OCI-LY1 (cell line): ENCODE measurements at regions not wholly inside any gene's neighbourhood (a gene's known extent, or its start where the extent isn't known, plus 50 kb on each side); places are given as distances from the start of the nearest gene placed in this dataset.

ENCODE experiments used
- H2AFZ ChIP-seq: fragments of 200-600 bp; sonication (generic), shearing (Covaris generic); 2 replicates; pipeline ENCODE4 v1.6.0; 2014; ENCODE audit warnings: antibody characterized with exemption, mild to moderate bottlenecking, low read length
- H3F3A ChIP-seq: fragments of 200-600 bp; sonication (generic), shearing (Covaris generic); 2 replicates; pipeline ENCODE4 v1.6.0; 2014; ENCODE audit warnings: mild to moderate bottlenecking, antibody characterized with exemption, low read length, moderate library complexity; ENCODE audit not compliant: insufficient read depth
- H3K27ac ChIP-seq: fragments of 200-600 bp; sonication (generic); 2 replicates; pipeline ENCODE4 v1.5.1; 2014; ENCODE audit warnings: low read length, mixed run types, mild to moderate bottlenecking, low read depth; ENCODE audit not compliant: poor library complexity, severe bottlenecking
- H3K27me3 ChIP-seq: fragments of 200-600 bp; sonication (generic); 2 replicates; pipeline ENCODE4 v1.6.0; 2014; ENCODE audit warnings: antibody characterized with exemption, mild to moderate bottlenecking, low read length, moderate library complexity; ENCODE audit not compliant: insufficient read depth
- H3K36me3 ChIP-seq: fragments of 200-600 bp; sonication (generic); 2 replicates; pipeline ENCODE4 v1.6.1; 2014; ENCODE audit warnings: mild to moderate bottlenecking, antibody characterized with exemption, low read length, moderate library complexity, mixed read lengths; ENCODE audit not compliant: insufficient read depth
- H3K4me1 ChIP-seq: fragments of 200-600 bp; sonication (generic); 2 replicates; pipeline ENCODE4 v1.5.1; 2014; ENCODE audit warnings: mild to moderate bottlenecking, low read length, moderate library complexity; ENCODE audit not compliant: insufficient read depth, severe bottlenecking
- H3K4me2 ChIP-seq: fragments of 200-600 bp; sonication (generic), shearing (Covaris generic); 2 replicates; pipeline ENCODE4 v1.6.1; 2014; ENCODE audit warnings: low read length
- H3K4me3 ChIP-seq: fragments of 200-600 bp; sonication (generic); 2 replicates; pipeline ENCODE4 v1.5.1; 2014; ENCODE audit warnings: low read length, low read depth, mild to moderate bottlenecking, mixed read lengths; ENCODE audit not compliant: poor library complexity, severe bottlenecking
- H3K79me2 ChIP-seq: fragments of 200-600 bp; shearing (Covaris generic); 2 replicates; pipeline ENCODE4 v1.6.1; 2016; ENCODE audit warnings: mixed run types, low read length, mixed read lengths; ENCODE audit not compliant: insufficient read depth
- H3K9ac ChIP-seq: fragments of 200-600 bp; sonication (generic), shearing (Covaris generic); 2 replicates; pipeline ENCODE4 v1.6.1; 2014; ENCODE audit warnings: mild to moderate bottlenecking, low read length, mixed read lengths
- H3K9me2 ChIP-seq: fragments of 200-600 bp; sonication (generic), shearing (Covaris generic); 2 replicates; pipeline ENCODE4 v1.6.1; 2014; ENCODE audit warnings: low read depth, mild to moderate bottlenecking, low read length, mixed read lengths
- H3K9me3 ChIP-seq: fragments of 200-600 bp; shearing (Covaris generic); 2 replicates; pipeline ENCODE4 v1.6.1; 2014; ENCODE audit warnings: low read length, mixed read lengths
- H4K20me1 ChIP-seq: fragments of 200-600 bp; sonication (generic), shearing (Covaris generic); 2 replicates; pipeline ENCODE4 v1.6.0; 2016; ENCODE audit warnings: mild to moderate bottlenecking, low read length; ENCODE audit not compliant: insufficient read depth
- EZH2 ChIP-seq: fragments of 200-600 bp; sonication (generic), shearing (Covaris generic); IDR thresholded peaks from 2 replicates; pipeline ENCODE4 v1.8.0; 2017; ENCODE audit warnings: borderline replicate concordance, mixed run types, mild to moderate bottlenecking, antibody characterized with exemption, low read length, moderate library complexity, mixed read lengths
- TF ChIP-seq, protein P1 (sequence below): fragments of 200-600 bp; sonication (generic), shearing (Covaris generic); IDR thresholded peaks from 2 replicates; pipeline ENCODE4 v1.5.1; 2017; ENCODE audit warnings: mild to moderate bottlenecking, antibody characterized with exemption, low read length, moderate library complexity, mixed read lengths

DNA sequence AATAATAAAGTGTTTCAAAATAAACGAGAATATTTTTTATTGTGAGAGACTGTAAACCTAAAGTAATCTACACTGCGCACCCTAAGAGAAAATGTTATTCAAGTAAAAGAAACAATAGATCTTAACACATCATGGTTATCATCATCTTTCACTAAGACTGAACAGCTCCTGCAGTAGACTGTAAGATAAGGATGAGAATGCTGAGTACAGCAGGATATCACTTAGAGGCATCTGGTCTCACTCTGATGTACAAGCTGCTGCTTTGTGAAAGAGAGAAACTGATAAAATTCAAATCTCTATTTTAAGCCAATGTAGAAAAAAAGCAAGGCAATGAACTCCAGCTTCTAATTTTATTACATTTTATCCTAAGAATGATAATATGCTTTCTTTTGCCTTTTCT lies 261.7 kb upstream of the HTR2A start:
- Histone ChIP-seq H3K79me2 (no peaks in the 10 kb centered on the region), H3K27me3 (no peaks in the 10 kb centered on the region), H3K27ac (no peak overlapping the region), H3K4me2 (no peak overlapping the region), H3K9ac (no peak overlapping the region), H3K9me2 (no peaks in the 10 kb centered on the region), H3K36me3 (no peaks in the 10 kb centered on the region), H3K9me3 (no peaks in the 10 kb centered on the region), H2AFZ (no peak overlapping the region), H4K20me1 (no peaks in the 10 kb centered on the region), H3F3A (no peaks in the 10 kb centered on the region), H3K4me3 (no peak overlapping the region), H3K4me1 (no peaks in the 10 kb centered on the region)
- no peak for TF ChIP-seq EZH2
- TF ChIP-seq, protein P1, sequence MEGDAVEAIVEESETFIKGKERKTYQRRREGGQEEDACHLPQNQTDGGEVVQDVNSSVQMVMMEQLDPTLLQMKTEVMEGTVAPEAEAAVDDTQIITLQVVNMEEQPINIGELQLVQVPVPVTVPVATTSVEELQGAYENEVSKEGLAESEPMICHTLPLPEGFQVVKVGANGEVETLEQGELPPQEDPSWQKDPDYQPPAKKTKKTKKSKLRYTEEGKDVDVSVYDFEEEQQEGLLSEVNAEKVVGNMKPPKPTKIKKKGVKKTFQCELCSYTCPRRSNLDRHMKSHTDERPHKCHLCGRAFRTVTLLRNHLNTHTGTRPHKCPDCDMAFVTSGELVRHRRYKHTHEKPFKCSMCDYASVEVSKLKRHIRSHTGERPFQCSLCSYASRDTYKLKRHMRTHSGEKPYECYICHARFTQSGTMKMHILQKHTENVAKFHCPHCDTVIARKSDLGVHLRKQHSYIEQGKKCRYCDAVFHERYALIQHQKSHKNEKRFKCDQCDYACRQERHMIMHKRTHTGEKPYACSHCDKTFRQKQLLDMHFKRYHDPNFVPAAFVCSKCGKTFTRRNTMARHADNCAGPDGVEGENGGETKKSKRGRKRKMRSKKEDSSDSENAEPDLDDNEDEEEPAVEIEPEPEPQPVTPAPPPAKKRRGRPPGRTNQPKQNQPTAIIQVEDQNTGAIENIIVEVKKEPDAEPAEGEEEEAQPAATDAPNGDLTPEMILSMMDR, result no peak

GRCh38 chr13:47148543-47148942 lies 251.7 kb upstream of the HTR2A start:
- Histone ChIP-seq H3K36me3 (no peaks in the 10 kb centered on the region), H3K4me2 (no peak overlapping the region), H2AFZ (no peak overlapping the region), H3K79me2 (no peaks in the 10 kb centered on the region), H3K4me1 (no peaks in the 10 kb centered on the region), H3K4me3 (no peak overlapping the region), H3K27ac (no peak overlapping the region), H3F3A (no peaks in the 10 kb centered on the region), H4K20me1 (no peaks in the 10 kb centered on the region), H3K9ac (no peak overlapping the region), H3K27me3 (no peaks in the 10 kb centered on the region), H3K9me3 (no peaks in the 10 kb centered on the region), H3K9me2 (no peaks in the 10 kb centered on the region)
- TF ChIP-seq, protein P1, result no peak
- no peak for TF ChIP-seq EZH2

DNA sequence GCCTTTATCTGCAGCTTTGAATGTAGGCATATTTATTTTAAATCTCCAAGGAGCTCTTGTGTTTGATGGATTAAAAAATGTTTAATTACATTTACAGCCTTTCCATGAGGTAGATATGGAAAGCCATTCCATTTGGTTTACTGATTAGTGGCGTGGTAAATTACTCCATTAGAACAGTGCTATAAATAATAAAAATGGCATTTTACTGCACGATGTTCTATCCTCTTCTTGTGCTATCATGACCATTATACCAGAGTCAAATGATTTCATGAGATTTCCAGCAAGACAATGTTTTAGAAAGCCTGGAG lies 250.9 kb upstream of the HTR2A start:
- H3K9ac ChIP-seq, result no peak overlapping the region
- no peaks in the 10 kb centered on the region for H3K9me3 ChIP-seq
- no peak overlapping the region for H3K4me2 ChIP-seq
- H2AFZ ChIP-seq, result no peak overlapping the region
- H4K20me1 ChIP-seq, result no peaks in the 10 kb centered on the region
- TF ChIP-seq EZH2, result no peak
- TF ChIP-seq, protein P1, result no peak
- H3K79me2 ChIP-seq, result no peaks in the 10 kb centered on the region
- H3K27ac ChIP-seq, result no peak overlapping the region
- H3K36me3 ChIP-seq, result no peaks in the 10 kb centered on the region
- H3K27me3 ChIP-seq, result no peaks in the 10 kb centered on the region
- no peaks in the 10 kb centered on the region for H3K9me2 ChIP-seq
- H3F3A ChIP-seq, result no peaks in the 10 kb centered on the region
- H3K4me1 ChIP-seq, result no peaks in the 10 kb centered on the region
- no peak overlapping the region for H3K4me3 ChIP-seq
